Type B pancreatic cell (in vitro differentiated cells): ENCODE measurements at regions not wholly inside any gene's neighbourhood (a gene's known extent, or its start where the extent isn't known, plus 50 kb on each side); places are given as distances from the start of the nearest gene placed in this dataset.

Experiments
- DNase-seq: peaks from one replicate; pipeline ENCODE4 v3.0.0; 2021; ENCODE audit warnings: mixed read lengths; ENCODE audit not compliant: unreplicated experiment; ENCODE audit errors: extremely low spot score
- H3K27ac Mint-ChIP-seq: 2 replicates; pipeline ENCODE4 v1.8.0; 2021; ENCODE audit warnings: mild to moderate bottlenecking, mixed read lengths
- H3K27me3 Mint-ChIP-seq: 2 replicates; pipeline ENCODE4 v1.8.0; 2021; ENCODE audit warnings: mixed read lengths
- H3K36me3 Mint-ChIP-seq: 2 replicates; pipeline ENCODE4 v1.8.0; 2021; ENCODE audit warnings: mixed read lengths
- H3K4me1 Mint-ChIP-seq: one replicate; pipeline ENCODE4 v1.8.0; 2021; ENCODE audit warnings: mixed read lengths; ENCODE audit not compliant: unreplicated experiment
- H3K4me3 Mint-ChIP-seq: 2 replicates; pipeline ENCODE4 v1.8.0; 2021; ENCODE audit warnings: mild to moderate bottlenecking, mixed read lengths
- H3K9me3 Mint-ChIP-seq: 2 replicates; pipeline ENCODE4 v1.8.0; 2021; ENCODE audit warnings: mixed read lengths
- CTCF ChIP-seq: fragments of 200-600 bp; sonication (generic); conservative IDR thresholded peaks from 2 replicates; pipeline ENCODE4 v1.5.0; 2021; ENCODE audit warnings: antibody characterized with exemption, mild to moderate bottlenecking

GRCh38 chr11:45369313-45369712 lies 83.2 kb upstream of the SYT13 start:
- H3K4me1 Mint-ChIP-seq, result peaks cover 24% of the 10 kb centered on the region
- no peak overlapping the region for H3K27ac Mint-ChIP-seq
- H3K4me3 Mint-ChIP-seq, result no peak overlapping the region
- DNase-seq, result no peak
- peaks cover 39% of the 10 kb centered on the region for H3K27me3 Mint-ChIP-seq
- no peaks in the 10 kb centered on the region for H3K36me3 Mint-ChIP-seq
- no peak for TF ChIP-seq CTCF
- no peaks in the 10 kb centered on the region for H3K9me3 Mint-ChIP-seq

GRCh38 chr11:45368697-45369096 lies 82.6 kb upstream of the SYT13 start:
- peaks cover 35% of the 10 kb centered on the region for H3K27me3 Mint-ChIP-seq
- DNase-seq, result no peak
- no peak for TF ChIP-seq CTCF
- H3K4me3 Mint-ChIP-seq, result no peak overlapping the region
- no peaks in the 10 kb centered on the region for H3K9me3 Mint-ChIP-seq
- no peak overlapping the region for H3K27ac Mint-ChIP-seq
- peaks cover 24% of the 10 kb centered on the region for H3K4me1 Mint-ChIP-seq
- H3K36me3 Mint-ChIP-seq, result no peaks in the 10 kb centered on the region

DNA sequence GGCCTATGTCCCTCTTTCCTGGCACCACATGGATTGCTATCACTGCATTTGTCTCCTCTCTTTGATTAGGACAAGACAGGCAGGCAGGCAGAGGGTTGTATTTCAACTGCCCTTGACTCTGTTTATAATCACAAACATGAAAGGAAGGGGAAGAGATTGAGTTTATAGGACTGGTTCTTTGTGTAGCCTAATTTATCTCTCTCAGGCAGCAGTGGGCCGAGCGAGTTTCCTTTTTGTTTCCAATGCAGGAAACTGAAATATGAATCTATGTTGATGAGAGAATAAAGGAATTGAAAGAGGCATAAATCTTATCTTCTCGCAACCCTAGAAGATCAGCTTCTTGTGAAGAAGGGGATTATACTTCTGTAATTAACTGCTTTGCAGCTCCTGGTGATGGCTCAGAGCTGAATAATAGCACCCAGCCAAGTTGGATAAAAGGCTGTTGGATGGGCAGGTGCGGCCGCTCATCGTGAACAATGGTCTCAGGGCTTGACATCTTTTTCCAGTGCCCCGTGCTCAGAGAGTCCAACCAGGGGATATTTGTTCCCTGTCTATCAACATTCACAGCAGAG lies 80.6 kb upstream of the SYT13 start:
- no peak for DNase-seq
- Mint-ChIP-seq H3K9me3 (no peaks in the 10 kb centered on the region), H3K4me1 (peaks cover 20% of the 10 kb centered on the region), H3K36me3 (no peaks in the 10 kb centered on the region), H3K4me3 (no peak overlapping the region), H3K27me3 (peaks cover 31% of the 10 kb centered on the region), H3K27ac (no peak overlapping the region)
- no peak for TF ChIP-seq CTCF

- Mint-ChIP-seq H3K4me3 (no peak overlapping the region), H3K9me3 (no peaks in the 10 kb centered on the region), H3K27me3 (peaks cover 28% of the 10 kb centered on the region), H3K36me3 (no peaks in the 10 kb centered on the region), H3K27ac (no peak overlapping the region), H3K4me1 (peaks cover 17% of the 10 kb centered on the region)
- TF ChIP-seq CTCF, result no peak
- no peak for DNase-seq
Observed at GRCh38 chr11:45365961-45366618, 79.9 kb upstream of the SYT13 start.

- no peak for TF ChIP-seq CTCF
- Mint-ChIP-seq H3K4me1 (peaks cover 14% of the 10 kb centered on the region), H3K27ac (no peak overlapping the region), H3K27me3 (peaks cover 11% of the 10 kb centered on the region), H3K4me3 (no peak overlapping the region), H3K36me3 (no peaks in the 10 kb centered on the region), H3K9me3 (no peaks in the 10 kb centered on the region)
- DNase-seq, result no peak
Observed at GRCh38 chr11:45362636-45363035, 76.5 kb upstream of the SYT13 start.
